HEK293T (cell line): ENCODE measurements at regions not wholly inside any gene's neighbourhood (a gene's known extent, or its start where the extent isn't known, plus 50 kb on each side); places are given as distances from the start of the nearest gene placed in this dataset.

ENCODE experiments used
- CTBP1 ChIP-seq: fragments of 450-650 bp; IDR thresholded peaks from 2 replicates; pipeline ENCODE4 v1.6.1; 2016; ENCODE audit warnings: borderline replicate concordance
- FOXA1 ChIP-seq: fragments of 450-650 bp; IDR thresholded peaks from 2 replicates; pipeline ENCODE4 v1.6.1; 2016; ENCODE audit warnings: mild to moderate bottlenecking
- FOXK2 ChIP-seq: fragments of 450-650 bp; IDR thresholded peaks from 2 replicates; pipeline ENCODE4 v1.6.1; 2016; ENCODE audit warnings: mild to moderate bottlenecking
- FOXM1 ChIP-seq: fragments of 450-650 bp; IDR thresholded peaks from 2 replicates; pipeline ENCODE4 v1.6.1; 2017; ENCODE audit warnings: mild to moderate bottlenecking, borderline replicate concordance
- LEF1 ChIP-seq: fragments of 450-650 bp; IDR thresholded peaks from 2 replicates; pipeline ENCODE4 v1.6.1; 2017; ENCODE audit warnings: mild to moderate bottlenecking, borderline replicate concordance
- SP1 ChIP-seq: fragments of 450-650 bp; IDR thresholded peaks from 2 replicates; pipeline ENCODE4 v1.6.1; 2017
- TF ChIP-seq, protein P1 (sequence below): fragments of 450-650 bp; IDR thresholded peaks from 2 replicates; pipeline ENCODE4 v1.6.1; 2016

DNA sequence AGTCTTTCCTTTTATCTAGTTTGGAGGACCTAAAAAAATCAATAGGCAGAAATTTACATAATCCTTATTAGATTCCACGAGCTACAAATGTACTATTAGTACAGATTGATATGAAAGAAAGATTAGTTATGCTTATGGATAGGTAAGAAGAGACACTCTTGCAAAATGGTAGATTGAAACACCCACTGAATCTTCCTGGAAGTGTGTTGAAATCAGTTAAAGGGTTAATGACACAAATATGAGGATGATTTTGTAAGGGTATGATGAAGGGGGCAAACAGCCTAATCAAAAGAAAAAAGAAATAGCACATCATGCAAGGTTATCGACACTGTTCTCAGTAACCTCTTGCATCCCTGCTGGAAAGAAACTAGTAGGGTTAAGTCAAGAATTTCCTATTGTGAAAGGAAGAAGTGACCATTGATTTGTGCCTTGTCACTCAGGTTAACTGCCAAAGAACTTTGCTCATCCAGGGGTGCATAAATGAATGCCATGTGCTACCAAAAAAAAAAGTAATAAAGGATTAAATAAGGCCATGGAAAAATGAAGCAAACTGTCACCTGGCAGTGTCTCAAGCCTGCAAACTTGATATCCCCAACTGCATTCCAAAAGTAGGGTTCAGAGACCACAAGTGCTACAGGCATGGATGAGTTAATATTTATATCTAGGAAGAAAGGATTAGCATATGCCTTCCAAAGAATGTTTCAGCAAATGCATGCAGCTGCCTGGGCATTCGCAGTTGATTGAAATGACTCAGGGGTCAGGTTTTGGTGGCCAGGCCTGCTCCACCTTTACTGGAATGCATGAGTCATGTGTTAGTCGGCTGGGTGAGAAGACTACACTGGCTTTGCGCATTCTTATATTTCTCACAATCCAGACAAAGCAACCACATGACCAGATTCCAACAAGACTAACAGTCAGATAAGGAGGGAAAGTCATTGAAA lies 78.3 kb upstream of the ATXN3L start:
- no peak for TF ChIP-seq SP1
- no peak for TF ChIP-seq LEF1
- TF ChIP-seq FOXM1: no peak
- TF ChIP-seq FOXA1: no peak
- TF ChIP-seq FOXK2: no peak
- TF ChIP-seq, protein P1, sequence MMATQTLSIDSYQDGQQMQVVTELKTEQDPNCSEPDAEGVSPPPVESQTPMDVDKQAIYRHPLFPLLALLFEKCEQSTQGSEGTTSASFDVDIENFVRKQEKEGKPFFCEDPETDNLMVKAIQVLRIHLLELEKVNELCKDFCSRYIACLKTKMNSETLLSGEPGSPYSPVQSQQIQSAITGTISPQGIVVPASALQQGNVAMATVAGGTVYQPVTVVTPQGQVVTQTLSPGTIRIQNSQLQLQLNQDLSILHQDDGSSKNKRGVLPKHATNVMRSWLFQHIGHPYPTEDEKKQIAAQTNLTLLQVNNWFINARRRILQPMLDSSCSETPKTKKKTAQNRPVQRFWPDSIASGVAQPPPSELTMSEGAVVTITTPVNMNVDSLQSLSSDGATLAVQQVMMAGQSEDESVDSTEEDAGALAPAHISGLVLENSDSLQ: no peak
- no peak for TF ChIP-seq CTBP1
